Heart left ventricle (tissue), 13 donors: ENCODE measurements at regions not wholly inside any gene's neighbourhood (a gene's known extent, or its start where the extent isn't known, plus 50 kb on each side); places are given as distances from the start of the nearest gene placed in this dataset.

Experiments used
- POLR2A ChIP-seq, 2 donors: fragments of 450-650 bp; IDR thresholded peaks; one replicate each; pipeline ENCODE4 v1.6.1; 2017; ENCODE audit warnings: antibody characterized with exemption in 2 of 2, mild to moderate bottlenecking in 2 of 2, moderate library complexity in 2 of 2
- TF ChIP-seq, protein P1 (sequence below), 12 donors: fragments of 200-600 bp; sonication (generic) in 4 of 12; IDR thresholded peaks; one replicate each; pipeline versions ENCODE4 v1.5.0 to v1.8.0; 2018 to 2022; ENCODE audit warnings: antibody characterized with exemption in 12 of 12, mild to moderate bottlenecking in 5 of 12
- donor health status: ischemic (EF 13 %, LVEDD 7.1; RV severe dilation, severe dysfunction).
- donor health status: DM: no; HTN: yes; CAD: no.
- donor health status: DM: no; HTN: no; CAD: no.
- donor health status: ischemic (EF 25% LVEDD 6.9; RV normal size, moderate dysfunction).
- donor health status: ischemic (EF 25% LVEDD 5.7; RV mildly dilated, moderate dysfunction).
- donor health status: ischemic (EF 35%, LVEDD 5.7; RV mildly dilated, moderate dysfunction).
- donor health status: nonischemic (EF 11% LVEDD 7.7; RV severe dilation, severe dysfunction).
- donor health status: DM: yes; HTN: yes; CAD: no.
- donor health status: PGD.
- donor health status: ischemic (EF 29% LVEDD 5.4; RV normal size, mild dysfunction).
- donor health status: nonischemic (EF 23%, LVEDD 6.1; RV moderate dilation, normal function).

DNA sequence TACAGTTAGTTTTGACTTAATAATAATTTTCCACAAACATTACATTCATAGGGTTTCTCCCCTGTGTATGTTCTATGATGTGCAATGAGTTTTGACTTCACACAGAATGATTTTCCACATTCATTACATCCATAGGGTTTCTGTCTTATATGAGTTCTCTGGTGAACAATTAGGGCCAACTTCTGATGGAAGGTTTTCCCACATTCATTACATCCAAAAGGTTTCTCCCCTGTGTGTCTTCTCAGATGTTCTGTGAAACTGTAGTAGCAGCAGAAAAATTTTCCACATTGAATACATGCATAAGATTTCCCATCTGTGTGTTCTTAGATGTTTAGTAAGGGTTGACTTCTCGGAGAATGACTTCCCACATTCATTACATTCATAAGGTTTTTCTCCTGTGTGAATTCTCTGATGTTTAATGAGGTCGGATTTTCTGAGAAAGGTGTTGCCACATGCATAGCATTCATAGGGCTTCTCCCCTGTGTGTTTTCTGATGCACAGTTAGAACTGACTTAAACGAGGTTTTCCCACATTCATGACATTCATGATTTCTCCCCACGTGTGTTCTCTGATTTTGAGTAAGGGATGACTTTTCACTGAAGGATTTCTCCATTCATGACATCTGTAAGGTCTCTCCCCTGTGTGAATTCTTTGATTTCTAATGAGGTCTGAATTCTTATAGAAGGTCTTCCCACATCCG is 118.5 kb downstream of the ZNF33B start:
- TF ChIP-seq, protein P1, sequence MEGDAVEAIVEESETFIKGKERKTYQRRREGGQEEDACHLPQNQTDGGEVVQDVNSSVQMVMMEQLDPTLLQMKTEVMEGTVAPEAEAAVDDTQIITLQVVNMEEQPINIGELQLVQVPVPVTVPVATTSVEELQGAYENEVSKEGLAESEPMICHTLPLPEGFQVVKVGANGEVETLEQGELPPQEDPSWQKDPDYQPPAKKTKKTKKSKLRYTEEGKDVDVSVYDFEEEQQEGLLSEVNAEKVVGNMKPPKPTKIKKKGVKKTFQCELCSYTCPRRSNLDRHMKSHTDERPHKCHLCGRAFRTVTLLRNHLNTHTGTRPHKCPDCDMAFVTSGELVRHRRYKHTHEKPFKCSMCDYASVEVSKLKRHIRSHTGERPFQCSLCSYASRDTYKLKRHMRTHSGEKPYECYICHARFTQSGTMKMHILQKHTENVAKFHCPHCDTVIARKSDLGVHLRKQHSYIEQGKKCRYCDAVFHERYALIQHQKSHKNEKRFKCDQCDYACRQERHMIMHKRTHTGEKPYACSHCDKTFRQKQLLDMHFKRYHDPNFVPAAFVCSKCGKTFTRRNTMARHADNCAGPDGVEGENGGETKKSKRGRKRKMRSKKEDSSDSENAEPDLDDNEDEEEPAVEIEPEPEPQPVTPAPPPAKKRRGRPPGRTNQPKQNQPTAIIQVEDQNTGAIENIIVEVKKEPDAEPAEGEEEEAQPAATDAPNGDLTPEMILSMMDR (IDR thresholded peaks at IDR 0.05): no peak
- TF ChIP-seq POLR2A (IDR thresholded peaks at IDR 0.05): no peak
